Stomach smooth muscle (tissue), 2 donors: ENCODE measurements at regions not wholly inside any gene's neighbourhood (a gene's known extent, or its start where the extent isn't known, plus 50 kb on each side); places are given as distances from the start of the nearest gene placed in this dataset.

Experiments
- H3K27ac ChIP-seq: one replicate; pipeline ENCODE4 v1.7.0; 2013; ENCODE audit warnings: mild to moderate bottlenecking, low read length, inconsistent platforms
- H3K27me3 ChIP-seq, 2 donors: one replicate each; pipeline ENCODE4 v1.7.0; 2013; ENCODE audit warnings: low read length in 2 of 2; ENCODE audit not compliant: insufficient read depth in 2 of 2, control insufficient read depth in 1 of 2
- H3K36me3 ChIP-seq, 2 donors: one replicate each; pipeline ENCODE4 v1.7.0; 2013; ENCODE audit warnings: low read length in 2 of 2; ENCODE audit not compliant: control insufficient read depth in 2 of 2, insufficient read depth in 2 of 2
- H3K4me1 ChIP-seq: one replicate; pipeline ENCODE4 v1.7.0; 2013; ENCODE audit warnings: low read length; ENCODE audit not compliant: control insufficient read depth, insufficient read depth
- H3K4me3 ChIP-seq, 2 donors: one replicate each; pipeline ENCODE4 v1.7.0; 2013; ENCODE audit warnings: low read length in 2 of 2
- H3K9ac ChIP-seq, 2 donors: one replicate each; pipeline ENCODE4 v1.7.0; 2013; ENCODE audit warnings: low read length in 2 of 2, mild to moderate bottlenecking in 1 of 2
- H3K9me3 ChIP-seq, 2 donors: one replicate each; pipeline ENCODE4 v1.7.0; 2013; ENCODE audit warnings: low read length in 2 of 2; ENCODE audit not compliant: control insufficient read depth in 2 of 2
- donor health status: healthy.
- donor health status: Pancreatic carcinoma.

- H3K27ac ChIP-seq = no peak overlapping the region
- no peak overlapping the region for H3K4me3 ChIP-seq
Observed at GRCh38 chr3:70840106-70840870, 527.9 kb upstream of the MDFIC2 start.

DNA sequence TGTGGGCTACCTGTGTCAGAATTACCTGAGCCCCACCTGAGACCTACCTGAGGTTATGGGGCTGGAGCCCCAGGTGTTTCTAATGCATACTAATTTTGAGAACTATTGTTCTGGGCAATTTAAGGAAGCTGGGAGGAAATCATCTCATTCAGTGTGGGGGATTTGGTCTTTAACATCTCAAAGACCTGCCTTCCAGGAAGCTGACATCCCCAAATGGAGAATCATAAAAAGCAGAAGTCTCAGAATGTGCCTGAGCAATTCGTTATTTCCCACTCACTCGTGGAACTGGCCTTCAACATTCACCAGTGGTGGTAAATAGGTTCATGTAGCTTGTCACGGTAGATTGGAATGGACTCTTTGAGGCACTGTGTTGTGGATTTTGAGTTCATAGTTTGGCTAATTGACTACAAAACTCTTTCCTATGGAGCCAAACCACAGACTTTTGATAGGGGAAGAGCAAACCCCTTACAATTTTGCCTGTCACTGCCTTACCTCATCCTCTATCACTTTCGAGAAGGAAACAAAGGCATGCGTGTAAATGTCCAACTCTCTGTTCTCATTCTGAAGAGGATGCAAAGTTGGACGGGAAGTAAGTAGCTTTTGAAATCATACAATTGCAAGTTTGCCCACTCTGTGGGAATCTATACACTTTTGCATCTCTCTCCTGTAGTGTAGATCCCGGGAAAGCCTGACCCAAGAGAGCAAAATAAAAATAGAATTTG, 521.0 kb upstream of the MDFIC2 start:
- Histone ChIP-seq H3K27ac (no peak overlapping the region), H3K36me3 (no peaks in the 10 kb centered on the region), H3K9ac (no peak overlapping the region), H3K27me3 (no peaks in the 10 kb centered on the region), H3K9me3 (no peaks in the 10 kb centered on the region), H3K4me3 (no peak overlapping the region), H3K4me1 (peaks cover 4% of the 10 kb centered on the region)

More at GRCh38 chr3:70840106-70840870, 527.9 kb upstream of the MDFIC2 start:
- Histone ChIP-seq H3K4me1 (peaks cover 4% of the 10 kb centered on the region), H3K27me3 (no peaks in the 10 kb centered on the region), H3K9me3 (no peaks in the 10 kb centered on the region), H3K36me3 (no peaks in the 10 kb centered on the region), H3K9ac (no peak overlapping the region)

DNA sequence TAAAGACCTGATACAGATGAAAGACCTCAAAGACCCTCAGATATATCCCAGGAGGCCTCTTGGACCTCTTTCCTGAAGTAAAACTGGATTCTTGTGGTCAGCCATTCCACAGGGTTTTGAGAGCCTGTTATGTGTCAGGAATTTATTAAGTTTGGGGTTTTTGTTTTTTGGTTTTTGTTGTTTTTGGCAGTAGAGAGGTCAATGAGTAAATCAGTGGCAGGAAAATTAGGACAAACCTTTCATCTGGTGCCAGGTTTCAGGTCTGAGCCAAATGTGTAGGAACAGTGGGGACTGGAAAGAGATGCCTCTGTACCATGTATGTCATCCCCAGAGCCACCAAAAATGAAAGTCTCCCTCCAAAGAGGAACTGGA, 520.4 kb upstream of the MDFIC2 start:
- H3K27ac ChIP-seq = peak overlapping the region; percentile 3
- H3K36me3 ChIP-seq = no peaks in the 10 kb centered on the region
- peaks cover 4% of the 10 kb centered on the region for H3K4me1 ChIP-seq
- H3K9ac ChIP-seq = no peak overlapping the region
- H3K27me3 ChIP-seq = no peaks in the 10 kb centered on the region
- peak overlapping the region in 1 of 2 donors; percentile 19 for H3K4me3 ChIP-seq
- no peaks in the 10 kb centered on the region for H3K9me3 ChIP-seq

GRCh38 chr3:70832089-70832833, 519.8 kb upstream of the MDFIC2 start:
- H3K9me3 ChIP-seq = no peaks in the 10 kb centered on the region
- no peak overlapping the region for H3K9ac ChIP-seq
- peak overlapping the region in 1 of 2 donors; percentile 19 for H3K4me3 ChIP-seq
- peak overlapping the region; percentile 3 for H3K27ac ChIP-seq
- H3K36me3 ChIP-seq = no peaks in the 10 kb centered on the region
- peaks cover 4% of the 10 kb centered on the region for H3K4me1 ChIP-seq
- H3K27me3 ChIP-seq = no peaks in the 10 kb centered on the region

- no peak overlapping the region for H3K9ac ChIP-seq
- H3K27ac ChIP-seq = no peak overlapping the region
- H3K4me1 ChIP-seq = peaks cover 4% of the 10 kb centered on the region
- H3K27me3 ChIP-seq = no peaks in the 10 kb centered on the region
- H3K4me3 ChIP-seq = no peak overlapping the region
- H3K36me3 ChIP-seq = no peaks in the 10 kb centered on the region
- H3K9me3 ChIP-seq = no peaks in the 10 kb centered on the region
Observed at GRCh38 chr3:70829092-70829491, 516.7 kb upstream of the MDFIC2 start.

DNA sequence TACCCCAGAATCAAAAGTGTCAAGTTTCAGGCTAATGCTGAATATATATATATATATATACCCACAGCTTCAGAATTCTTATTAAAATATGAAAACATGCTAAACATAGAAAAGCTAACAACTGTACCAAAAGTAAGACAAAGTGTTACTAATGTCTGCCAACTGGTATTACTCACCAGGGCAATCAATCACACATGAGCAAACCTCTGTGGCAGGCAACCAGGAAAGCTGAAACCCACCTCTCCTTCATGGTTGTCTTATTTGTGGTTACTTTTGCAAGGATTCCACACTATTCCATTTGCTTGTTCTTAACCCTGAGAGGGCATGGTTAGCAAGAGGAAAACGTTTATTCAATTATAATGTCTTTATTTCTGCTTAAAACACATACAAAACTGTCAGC, 512.3 kb upstream of the MDFIC2 start:
- no peaks in the 10 kb centered on the region for H3K4me1 ChIP-seq
- H3K27ac ChIP-seq = no peak overlapping the region
- no peaks in the 10 kb centered on the region for H3K9me3 ChIP-seq
- H3K9ac ChIP-seq = no peak overlapping the region
- no peaks in the 10 kb centered on the region for H3K36me3 ChIP-seq
- no peaks in the 10 kb centered on the region for H3K27me3 ChIP-seq
- no peak overlapping the region for H3K4me3 ChIP-seq

DNA sequence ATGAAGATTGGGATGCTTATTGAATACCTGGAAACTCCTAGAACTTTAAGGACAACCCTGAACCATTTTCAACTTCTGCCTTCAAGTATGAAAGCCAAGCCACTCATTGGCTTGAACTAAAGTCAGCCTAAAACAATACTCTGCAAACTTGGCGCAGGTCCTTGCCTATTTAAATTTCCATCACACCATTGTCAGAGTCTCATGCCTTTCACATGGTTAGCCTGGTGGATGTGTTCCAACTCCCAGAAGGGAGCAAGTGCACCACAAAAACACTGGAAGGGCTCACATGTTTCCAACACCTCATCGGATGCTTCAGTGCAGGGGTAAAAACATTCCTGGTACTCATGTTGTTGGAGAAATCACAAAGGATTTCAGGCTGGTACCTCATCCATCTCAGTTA, 511.6 kb upstream of the MDFIC2 start:
- H3K9me3 ChIP-seq = no peaks in the 10 kb centered on the region
- H3K27ac ChIP-seq = no peak overlapping the region
- H3K4me3 ChIP-seq = no peak overlapping the region
- H3K36me3 ChIP-seq = no peaks in the 10 kb centered on the region
- no peaks in the 10 kb centered on the region for H3K4me1 ChIP-seq
- H3K27me3 ChIP-seq = no peaks in the 10 kb centered on the region
- H3K9ac ChIP-seq = no peak overlapping the region

DNA sequence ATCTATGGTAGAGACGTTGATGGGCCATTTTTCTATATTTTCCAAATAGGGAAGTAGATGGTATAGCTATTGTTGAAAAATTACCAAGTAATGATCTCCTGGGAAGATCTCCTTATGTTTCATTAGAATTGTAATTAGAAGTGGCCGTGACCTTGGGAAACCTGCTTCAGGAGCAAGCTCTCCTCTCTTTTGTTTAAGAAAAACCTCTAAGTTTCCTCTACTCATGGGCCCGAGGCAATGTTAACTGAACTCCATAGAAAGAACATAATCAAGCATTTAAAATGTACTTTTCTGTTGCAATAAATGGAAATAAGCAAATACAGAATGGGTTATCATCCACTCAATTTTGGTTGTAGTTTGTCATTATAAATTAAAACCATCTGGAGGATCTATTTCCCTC, 511.2 kb upstream of the MDFIC2 start:
- Histone ChIP-seq H3K9ac (no peak overlapping the region), H3K9me3 (no peaks in the 10 kb centered on the region), H3K4me3 (no peak overlapping the region), H3K27ac (no peak overlapping the region), H3K27me3 (no peaks in the 10 kb centered on the region), H3K36me3 (no peaks in the 10 kb centered on the region), H3K4me1 (no peaks in the 10 kb centered on the region)

- Histone ChIP-seq H3K4me1 (no peaks in the 10 kb centered on the region), H3K36me3 (no peaks in the 10 kb centered on the region), H3K4me3 (no peak overlapping the region), H3K9ac (no peak overlapping the region), H3K9me3 (no peaks in the 10 kb centered on the region), H3K27me3 (no peaks in the 10 kb centered on the region), H3K27ac (no peak overlapping the region)
Observed at GRCh38 chr3:70822669-70823068, 510.2 kb upstream of the MDFIC2 start.

- Histone ChIP-seq H3K27me3 (no peaks in the 10 kb centered on the region), H3K4me1 (no peaks in the 10 kb centered on the region), H3K4me3 (no peak overlapping the region), H3K9me3 (peaks cover 0 to 1% of the 10 kb centered on the region in 2 donors), H3K27ac (no peak overlapping the region), H3K9ac (no peak overlapping the region), H3K36me3 (no peaks in the 10 kb centered on the region)
Observed at GRCh38 chr3:70821602-70822001, 509.2 kb upstream of the MDFIC2 start.
